ENCODE measurements at regions not wholly inside any gene's neighbourhood (a gene's known extent, or its start where the extent isn't known, plus 50 kb on each side); places are given as distances from the start of the nearest gene placed in this dataset.

GRCh38 chr10:121087688-121088087, 236.5 kb downstream of the WDR11 start:
- no peak for TF ChIP-seq POLR2A (IDR thresholded peaks at IDR 0.05)
- TF ChIP-seq CTCF (IDR thresholded peaks at IDR 0.05): no peak

Measured in thyroid gland (tissue), 4 donors.